Left ventricle myocardium inferior (tissue), 1 donor: ENCODE measurements at regions not wholly inside any gene's neighbourhood (a gene's known extent, or its start where the extent isn't known, plus 50 kb on each side); places are given as distances from the start of the nearest gene placed in this dataset.
"Not testable (repeated sequence)": the region's sequence is repeated elsewhere in the genome, so short reads cannot be mapped to it uniquely, and the experiment has no call there.

Experiments used
- DNase-seq: peaks from one replicate; pipeline ENCODE4 v3.0.0-alpha.2; 2020
- H3K27ac ChIP-seq: fragments of 200-600 bp; replicated peaks from 2 replicates; pipeline ENCODE4 v1.8.0; 2021
- H3K27me3 ChIP-seq: fragments of 200-600 bp; 2 replicates; pipeline ENCODE4 v1.8.0; 2021; ENCODE audit warnings: low read depth
- H3K36me3 ChIP-seq: fragments of 200-600 bp; 2 replicates; pipeline ENCODE4 v1.8.0; 2021
- H3K4me1 ChIP-seq: fragments of 200-600 bp; 2 replicates; pipeline ENCODE4 v1.8.0; 2021
- H3K4me3 ChIP-seq: fragments of 200-600 bp; 2 replicates; pipeline ENCODE4 v1.8.0; 2021; ENCODE audit warnings: mild to moderate bottlenecking, moderate library complexity
- H3K9me3 ChIP-seq: fragments of 200-600 bp; replicated peaks from 2 replicates; pipeline ENCODE4 v1.8.0; 2021
- CTCF ChIP-seq: fragments of 200-600 bp; IDR thresholded peaks from 2 replicates; pipeline ENCODE4 v1.8.0; 2021; ENCODE audit warnings: antibody characterized with exemption, mild to moderate bottlenecking, borderline replicate concordance
- intact Hi-C: fragments of 100-400 bp; cut with micrococcal nuclease; formaldehyde crosslinking; loops from one replicate; pipeline ENCODE4 v1.11.0; 2022
- donor health status: DM: no; HTN: yes; CAD: no; lungs with severe emphysema.

- H3K4me1 ChIP-seq, result no peaks in the 10 kb centered on the region
- H3K36me3 ChIP-seq, result no peaks in the 10 kb centered on the region
- no peak for DNase-seq
- TF ChIP-seq CTCF, result no peak
- intact Hi-C loops, result no loop called here
- H3K4me3 ChIP-seq, result no peak overlapping the region
- peaks cover 41% of the 10 kb centered on the region for H3K9me3 ChIP-seq
- H3K27me3 ChIP-seq, result no peaks in the 10 kb centered on the region
- no peak overlapping the region for H3K27ac ChIP-seq
Measured at GRCh38 chr12:70008944-70009343, 183.9 kb downstream of the MYRFL start.

- Histone ChIP-seq H3K9me3 (peaks cover 41% of the 10 kb centered on the region), H3K27me3 (no peaks in the 10 kb centered on the region), H3K4me1 (no peaks in the 10 kb centered on the region), H3K36me3 (no peaks in the 10 kb centered on the region), H3K27ac (no peak overlapping the region), H3K4me3 (no peak overlapping the region)
- no peak for TF ChIP-seq CTCF
- no peak for DNase-seq
- intact Hi-C loops, result no loop called here
Measured at GRCh38 chr12:70011353-70011752, 186.3 kb downstream of the MYRFL start.

- DNase-seq, H3K27ac ChIP-seq, H3K4me3 ChIP-seq, intact Hi-C loops, H3K4me1 ChIP-seq, H3K27me3 ChIP-seq, H3K36me3 ChIP-seq: not testable (repeated sequence)
- H3K9me3 ChIP-seq, result peaks cover 26% of the 10 kb centered on the region
Measured at GRCh38 chr12:70013016-70013415, 188.0 kb downstream of the MYRFL start.

- intact Hi-C loops, result no loop called here
- DNase-seq, result no peak
- Histone ChIP-seq H3K4me1 (no peaks in the 10 kb centered on the region), H3K27me3 (no peaks in the 10 kb centered on the region), H3K27ac (no peak overlapping the region), H3K9me3 (peaks cover 9% of the 10 kb centered on the region), H3K36me3 (no peaks in the 10 kb centered on the region), H3K4me3 (no peak overlapping the region)
- TF ChIP-seq CTCF, result no peak
Measured at GRCh38 chr12:70028515-70028914, 203.5 kb downstream of the MYRFL start.

GRCh38 chr12:70028918-70029317 lies 203.9 kb downstream of the MYRFL start:
- no peak for TF ChIP-seq CTCF
- Histone ChIP-seq H3K4me1 (no peaks in the 10 kb centered on the region), H3K27me3 (no peaks in the 10 kb centered on the region), H3K27ac (no peak overlapping the region), H3K4me3 (no peak overlapping the region), H3K9me3 (peaks cover 13% of the 10 kb centered on the region), H3K36me3 (no peaks in the 10 kb centered on the region)
- no peak for DNase-seq
- intact Hi-C loops, result no loop called here

- no peaks in the 10 kb centered on the region for H3K4me1 ChIP-seq
- H3K36me3 ChIP-seq, result no peaks in the 10 kb centered on the region
- no peak for TF ChIP-seq CTCF
- no peak for DNase-seq
- no peaks in the 10 kb centered on the region for H3K27me3 ChIP-seq
- H3K4me3 ChIP-seq, result no peak overlapping the region
- H3K9me3 ChIP-seq, result peaks cover 26% of the 10 kb centered on the region
- H3K27ac ChIP-seq, result no peak overlapping the region
- intact Hi-C loops, result no loop called here
Measured at GRCh38 chr12:70031046-70031445, 206.0 kb downstream of the MYRFL start.
